ENCODE measurements at regions not wholly inside any gene's neighbourhood (a gene's known extent, or its start where the extent isn't known, plus 50 kb on each side); places are given as distances from the start of the nearest gene placed in this dataset.

- no peaks in the 10 kb centered on the region for H3K27me3 ChIP-seq
- no peak for TF ChIP-seq CTCF (IDR thresholded peaks at IDR 0.05; ENCODE audit: low read depth, low read length)
- H3K4me1 ChIP-seq, result no peaks in the 10 kb centered on the region
- DNase-seq, result no peak
- H3K9me3 ChIP-seq, result no peaks in the 10 kb centered on the region
- no peaks in the 10 kb centered on the region for H3K36me3 ChIP-seq
- H3K4me3 ChIP-seq (ENCODE audit: low read depth, low read length), result no peak overlapping the region
Observed at GRCh38 chr7:47089068-47089417, 492.9 kb downstream of the TNS3 start.

- Histone ChIP-seq H3K9me3 (no peaks in the 10 kb centered on the region), H3K27me3 (no peaks in the 10 kb centered on the region), H3K36me3 (no peaks in the 10 kb centered on the region), H3K4me1 (no peaks in the 10 kb centered on the region), H3K4me3 (ENCODE audit: low read depth, low read length) (no peak overlapping the region)
- DNase-seq, result peak; percentile 65
- TF ChIP-seq CTCF (IDR thresholded peaks at IDR 0.05; ENCODE audit: low read depth, low read length), result peak; percentile 88
Observed at GRCh38 chr7:47088329-47089067, 493.4 kb downstream of the TNS3 start.

GRCh38 chr7:47087866-47088265 is 494.0 kb downstream of the TNS3 start:
- no peak for DNase-seq
- no peak for TF ChIP-seq CTCF (IDR thresholded peaks at IDR 0.05; ENCODE audit: low read depth, low read length)

GRCh38 chr7:47085491-47086275 is 496.2 kb downstream of the TNS3 start:
- H3K9me3 ChIP-seq, result no peaks in the 10 kb centered on the region
- H3K36me3 ChIP-seq, result no peaks in the 10 kb centered on the region
- DNase-seq, result no peak
- no peak for TF ChIP-seq CTCF (IDR thresholded peaks at IDR 0.05; ENCODE audit: low read depth, low read length)
- no peak overlapping the region for H3K4me3 ChIP-seq (ENCODE audit: low read depth, low read length)
- H3K27me3 ChIP-seq, result no peaks in the 10 kb centered on the region
- H3K4me1 ChIP-seq, result no peaks in the 10 kb centered on the region

More at GRCh38 chr7:47087866-47088265, 494.0 kb downstream of the TNS3 start:
- no peaks in the 10 kb centered on the region for H3K9me3 ChIP-seq
- H3K27me3 ChIP-seq, result no peaks in the 10 kb centered on the region
- H3K36me3 ChIP-seq, result no peaks in the 10 kb centered on the region
- no peak overlapping the region for H3K4me3 ChIP-seq (ENCODE audit: low read depth, low read length)
- H3K4me1 ChIP-seq, result no peaks in the 10 kb centered on the region

- Histone ChIP-seq H3K4me3 (ENCODE audit: low read depth, low read length) (no peak overlapping the region), H3K27me3 (no peaks in the 10 kb centered on the region), H3K4me1 (no peaks in the 10 kb centered on the region), H3K9me3 (no peaks in the 10 kb centered on the region), H3K36me3 (no peaks in the 10 kb centered on the region)
- DNase-seq, result no peak
- TF ChIP-seq CTCF (IDR thresholded peaks at IDR 0.05; ENCODE audit: low read depth, low read length), result no peak
Observed at GRCh38 chr7:47083476-47084250, 498.2 kb downstream of the TNS3 start.

Data from BE2C (cell line).